ENCODE measurements at regions not wholly inside any gene's neighbourhood (a gene's known extent, or its start where the extent isn't known, plus 50 kb on each side); places are given as distances from the start of the nearest gene placed in this dataset.

DNA sequence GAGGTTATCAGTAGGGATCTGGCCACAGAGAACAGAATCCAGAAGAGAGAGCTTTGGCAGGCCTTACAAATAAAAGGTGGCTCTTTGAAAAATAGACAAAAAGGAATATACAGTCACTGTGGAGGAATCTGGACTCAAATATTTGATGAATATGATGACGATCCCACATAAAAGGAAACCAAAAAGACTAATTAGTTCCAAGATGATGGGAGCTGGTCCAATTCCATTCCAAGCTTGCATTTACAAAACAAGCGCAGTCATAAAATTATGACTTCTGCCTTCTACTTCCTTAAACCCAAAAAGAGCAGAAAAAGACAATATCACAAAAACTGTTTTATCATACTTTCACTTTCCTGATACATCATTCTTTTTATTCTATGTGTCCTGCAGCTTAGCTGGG, 285.8 kb downstream of the DIPK2A start:
- TF ChIP-seq TAF1 (IDR thresholded peaks at IDR 0.05; ENCODE audit: borderline replicate concordance, low read depth, low read length) (no peak), POLR2A (IDR thresholded peaks at IDR 0.05; ENCODE audit: low read depth, low read length) (no peak)
